ENCODE measurements at regions not wholly inside any gene's neighbourhood (a gene's known extent, or its start where the extent isn't known, plus 50 kb on each side); places are given as distances from the start of the nearest gene placed in this dataset.

DNA sequence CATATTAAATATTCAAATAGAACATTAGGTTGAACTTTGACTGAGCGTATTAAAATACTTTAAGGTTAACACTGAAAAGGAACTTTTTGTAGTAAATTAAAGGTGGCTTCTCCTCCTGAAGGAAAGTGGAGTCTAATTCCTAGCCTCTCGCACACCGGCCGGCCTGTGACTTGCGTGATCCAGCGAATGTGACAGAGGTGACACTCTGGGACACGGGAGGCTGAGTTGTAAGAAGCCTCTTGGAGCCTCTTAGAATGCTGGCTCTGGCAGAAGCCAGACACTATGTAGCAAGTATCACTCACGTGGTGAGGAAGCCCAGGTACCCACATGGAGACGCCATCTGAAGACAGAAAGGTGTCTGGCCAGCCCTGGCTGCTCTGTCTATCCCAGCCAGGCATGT lies 64.9 kb upstream of the NSMCE3 start (continued):
- no peak for TF ChIP-seq SUZ12 (IDR thresholded peaks at IDR 0.05; ENCODE audit: low read length)
- TF ChIP-seq, protein P1, sequence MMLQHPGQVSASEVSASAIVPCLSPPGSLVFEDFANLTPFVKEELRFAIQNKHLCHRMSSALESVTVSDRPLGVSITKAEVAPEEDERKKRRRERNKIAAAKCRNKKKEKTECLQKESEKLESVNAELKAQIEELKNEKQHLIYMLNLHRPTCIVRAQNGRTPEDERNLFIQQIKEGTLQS (IDR thresholded peaks at IDR 0.05; ENCODE audit: insufficient read depth, low read depth, low read length) = no peak
- TF ChIP-seq EP300 (IDR thresholded peaks at IDR 0.05; ENCODE audit: borderline replicate concordance in 1 of 2, low read depth in 2 of 2, low read length in 2 of 2) = no peak
- TF ChIP-seq HDAC2 (IDR thresholded peaks at IDR 0.05; ENCODE audit: borderline replicate concordance in 1 of 2, low read depth in 2 of 2, low read length in 2 of 2) = no peak
- no peak for TF ChIP-seq BRCA1 (IDR thresholded peaks at IDR 0.05; ENCODE audit: low read depth, low read length)

All from H1 (cell line).